GM18870 (cell line): ENCODE measurements at regions not wholly inside any gene's neighbourhood (a gene's known extent, or its start where the extent isn't known, plus 50 kb on each side); places are given as distances from the start of the nearest gene placed in this dataset.
"Not testable (repeated sequence)": the region's sequence is repeated elsewhere in the genome, so short reads cannot be mapped to it uniquely, and the experiment has no call there.

ENCODE experiments used
- ATAC-seq: cut with Tn5 transposase; IDR thresholded peaks from one replicate; pipeline ENCODE4 v1.9.1; 2021; ENCODE audit warnings: moderate library complexity; ENCODE audit not compliant: unreplicated experiment

DNA sequence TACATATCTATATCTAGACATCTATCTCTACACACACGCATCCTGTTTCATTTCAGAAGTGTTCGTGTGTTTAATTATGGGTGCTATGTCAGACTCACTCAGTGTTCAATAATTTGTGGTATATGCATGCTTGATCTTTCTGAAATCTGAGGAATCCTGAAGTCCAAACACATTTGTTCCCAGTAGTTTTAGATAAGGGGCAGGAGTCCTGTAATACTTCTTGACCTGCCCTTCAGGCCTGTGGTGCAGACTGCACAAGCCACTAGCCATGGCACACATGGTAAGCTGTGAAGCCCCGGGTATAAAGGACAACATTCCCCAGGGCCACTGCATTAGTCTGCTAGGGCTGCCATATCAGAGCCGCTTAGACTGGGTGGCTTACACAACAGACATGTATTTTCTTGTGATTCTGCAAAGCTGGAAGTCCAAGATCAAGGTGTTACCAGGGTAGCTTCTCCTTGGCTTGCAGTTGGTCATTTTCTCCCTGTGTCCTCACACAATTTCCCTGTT lies 267.2 kb downstream of the RHOU start:
- no peak for ATAC-seq

DNA sequence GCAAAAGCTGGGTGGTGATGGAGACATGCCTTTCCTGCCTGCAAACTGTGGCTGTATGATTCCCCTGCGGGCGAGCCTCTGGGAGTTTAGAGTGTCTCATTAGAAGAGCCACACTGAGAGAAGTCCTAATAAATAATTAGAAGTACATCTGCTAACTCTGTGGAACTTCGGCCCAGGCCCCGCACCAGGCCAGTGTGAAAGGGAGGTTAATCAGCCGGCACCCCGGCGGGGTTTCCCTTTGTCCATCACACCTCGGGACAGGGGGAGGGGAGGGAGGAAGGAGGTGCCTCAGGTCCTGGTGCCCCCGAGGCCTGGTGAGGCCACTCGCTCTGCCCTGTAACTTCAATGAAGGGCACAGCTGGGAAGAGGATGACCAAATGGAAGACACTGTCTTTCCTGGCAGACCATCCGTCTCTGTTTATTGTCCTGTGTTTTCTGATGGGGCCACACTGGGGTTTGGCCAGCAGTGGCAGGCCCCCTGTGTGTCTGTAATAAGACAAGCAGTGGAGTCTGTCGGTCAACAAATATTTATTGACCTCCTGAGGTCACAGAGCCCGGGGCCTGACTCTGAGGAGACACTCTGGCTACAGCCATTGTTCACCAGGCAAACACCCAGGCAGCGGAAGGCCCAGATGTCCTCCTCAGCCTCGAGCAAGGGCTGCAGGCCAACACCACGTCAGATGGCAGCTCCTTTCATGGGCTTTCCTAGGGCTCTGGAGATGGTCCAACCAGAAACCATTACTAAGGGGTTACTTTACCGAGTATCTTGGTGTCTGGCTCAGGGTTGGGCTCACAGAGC lies 267.5 kb upstream of the RAB4A start:
- no peak for ATAC-seq

DNA sequence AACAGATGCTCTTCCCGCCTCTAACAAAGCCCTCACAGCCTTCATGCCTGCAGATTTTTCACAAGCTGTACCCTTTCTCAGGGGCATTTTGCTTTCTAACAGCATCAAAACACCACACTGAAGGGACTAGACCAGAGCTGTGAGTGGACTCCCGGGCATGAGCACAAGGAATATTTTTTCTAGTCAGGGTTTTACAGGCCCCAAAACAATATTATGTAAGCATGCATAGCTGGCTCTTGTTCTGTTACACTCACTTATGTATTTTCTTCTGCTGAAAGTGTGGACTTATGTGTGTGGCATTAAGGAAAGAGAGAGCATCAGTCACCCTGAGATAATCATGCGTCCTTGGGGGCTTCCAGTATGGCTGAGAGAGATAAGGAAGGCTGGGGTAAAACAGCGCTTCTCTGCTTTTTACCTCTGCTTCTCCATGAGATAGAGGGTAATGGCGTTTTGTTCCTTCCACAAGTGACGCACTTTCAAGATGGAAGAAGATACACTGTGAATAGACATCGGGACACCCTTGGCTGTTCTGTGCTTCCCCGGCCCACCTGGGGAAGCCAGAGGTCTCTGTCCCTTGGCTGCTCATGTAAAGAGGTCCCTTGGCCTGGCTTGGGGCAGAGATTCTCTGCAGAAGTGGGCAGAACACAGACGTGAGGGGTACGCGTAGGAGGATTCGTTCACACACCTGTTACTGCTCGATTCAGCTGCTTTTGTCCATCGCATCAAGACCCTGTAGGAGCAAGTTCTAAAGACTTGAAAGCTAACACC lies 266.7 kb upstream of the RAB4A start:
- no peak for ATAC-seq

DNA sequence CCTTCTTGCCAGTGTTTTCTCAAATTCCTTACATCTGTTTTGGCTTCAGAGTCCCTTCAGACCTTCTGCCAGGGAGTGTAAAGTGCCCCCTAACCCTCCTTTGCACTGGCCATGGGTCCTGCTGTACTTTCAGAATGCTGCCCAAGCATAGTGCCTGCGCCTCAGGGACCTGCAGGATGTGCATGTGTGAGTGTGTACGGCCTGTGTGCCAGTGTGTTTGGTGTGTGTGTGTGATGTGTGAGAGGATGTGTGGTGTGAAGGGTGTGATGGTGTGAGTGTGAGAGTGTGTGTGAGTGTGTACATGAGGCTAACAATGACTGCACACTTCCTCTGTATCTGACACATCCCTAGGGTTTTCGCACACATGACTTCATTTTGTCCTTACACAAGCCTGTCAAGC lies 265.8 kb upstream of the RAB4A start:
- ATAC-seq: no peak

DNA sequence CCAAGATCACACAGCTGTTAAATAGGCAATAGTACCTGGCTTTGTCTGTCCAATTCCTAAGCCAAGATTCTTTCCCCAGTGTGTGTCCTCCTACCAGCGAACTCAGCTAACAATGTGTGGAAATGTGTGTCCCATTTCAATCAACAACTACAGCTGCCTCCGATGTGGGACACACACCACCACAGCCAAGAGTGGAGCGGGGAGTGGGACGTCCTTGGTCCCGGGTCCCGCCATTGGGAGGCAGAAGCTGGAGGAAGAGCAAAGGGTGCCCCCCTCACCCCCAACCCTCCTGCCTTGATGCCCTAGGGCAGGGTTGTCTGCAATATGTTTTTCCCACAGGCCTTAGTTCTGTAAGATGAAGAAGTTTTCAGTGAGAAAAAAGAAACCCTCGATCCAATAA lies 265.4 kb upstream of the RAB4A start:
- no peak for ATAC-seq

DNA sequence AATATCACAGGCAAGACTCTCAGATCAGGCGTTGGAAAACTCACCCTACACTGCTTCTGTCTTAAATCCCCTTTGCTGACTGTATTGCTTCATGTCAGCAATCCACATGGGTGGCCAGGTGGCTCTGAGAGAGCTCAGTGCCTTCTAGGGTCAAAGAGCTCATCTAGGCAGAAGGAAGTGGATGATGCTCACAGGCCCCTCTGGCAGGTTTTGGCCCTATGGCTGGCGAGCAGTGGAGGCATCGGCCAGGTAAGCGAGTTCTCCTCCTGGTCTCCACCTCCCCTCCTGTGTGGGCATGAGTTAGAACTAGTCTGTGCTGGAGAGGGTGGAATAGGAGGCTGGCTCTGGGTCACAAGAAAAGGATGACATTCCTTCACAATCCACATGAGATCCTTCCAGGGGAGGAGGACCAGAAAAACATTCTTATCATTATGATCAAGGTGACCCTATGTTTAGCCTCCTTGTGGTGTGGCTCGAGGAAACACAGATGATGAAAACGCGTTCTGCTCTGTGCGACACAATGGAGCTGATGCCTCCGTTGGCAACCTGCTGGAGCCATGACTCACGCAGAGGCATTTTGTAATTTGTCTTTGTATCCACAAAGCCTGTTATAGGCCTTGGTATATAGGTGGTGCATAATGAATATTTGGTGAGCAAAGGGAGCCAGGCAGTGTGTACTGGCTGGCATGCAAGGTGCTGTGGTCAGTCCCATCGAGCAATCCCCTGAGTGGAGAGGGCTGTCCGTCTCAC lies 264.6 kb upstream of the RAB4A start:
- no peak for ATAC-seq

DNA sequence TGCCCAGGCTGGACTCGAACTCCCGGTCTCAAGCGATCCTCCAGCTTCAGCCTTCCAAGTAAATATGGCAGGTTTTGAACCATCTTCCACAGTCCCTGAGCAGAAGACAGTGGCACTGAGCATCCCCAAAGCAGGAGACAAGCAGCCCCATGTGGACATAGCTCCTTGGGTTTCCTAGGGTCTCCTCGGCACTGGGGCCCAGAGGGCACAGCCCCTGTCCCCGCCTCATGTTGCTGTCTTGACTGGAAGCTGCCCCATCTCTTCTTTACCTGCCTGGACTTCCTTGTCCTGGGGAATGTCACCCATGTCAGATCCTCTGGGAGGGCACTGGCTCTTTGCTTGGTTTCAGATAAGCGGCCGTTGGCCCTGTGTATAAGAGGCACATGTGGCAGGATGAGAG lies 263.7 kb upstream of the RAB4A start:
- ATAC-seq: no peak

DNA sequence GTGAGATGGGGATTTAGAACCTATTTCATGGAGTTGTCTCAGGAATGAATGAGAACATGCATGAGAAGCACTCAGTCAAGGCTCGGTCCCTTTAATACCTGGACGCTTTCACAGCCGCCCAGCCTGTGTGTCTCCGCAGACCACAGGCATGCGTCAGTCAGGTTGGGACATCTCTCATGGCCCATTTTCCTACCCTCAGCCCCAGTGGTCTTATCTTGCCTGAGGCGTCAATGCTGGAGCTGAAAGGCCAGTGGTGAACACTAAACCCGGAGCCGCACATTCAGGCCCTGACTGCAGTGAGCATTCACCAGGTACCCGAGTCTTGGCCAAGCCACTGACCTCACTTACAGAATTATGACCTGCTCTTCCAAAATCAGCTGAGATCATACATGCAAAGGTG lies 263.2 kb upstream of the RAB4A start:
- ATAC-seq: no peak

DNA sequence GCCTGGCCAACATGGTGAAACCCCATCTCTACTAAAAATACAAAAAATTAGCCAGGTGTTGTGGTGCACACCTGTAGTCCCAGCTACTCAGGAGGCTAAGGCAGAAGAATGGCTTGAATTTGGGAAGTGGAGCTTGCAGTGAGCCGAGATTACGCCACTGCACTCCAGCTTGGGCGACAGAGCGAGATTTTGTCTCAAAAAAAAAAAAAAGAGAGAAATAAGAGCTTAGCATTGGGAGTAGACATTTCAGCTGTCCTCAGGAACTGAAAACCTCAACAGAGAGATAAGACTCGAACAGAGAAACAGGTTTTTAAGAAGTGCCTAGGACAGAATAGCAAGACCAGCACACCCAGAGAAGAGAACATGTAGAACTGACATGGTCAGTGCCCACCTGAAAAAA lies 262.6 kb upstream of the RAB4A start:
- not testable (repeated sequence) for ATAC-seq

DNA sequence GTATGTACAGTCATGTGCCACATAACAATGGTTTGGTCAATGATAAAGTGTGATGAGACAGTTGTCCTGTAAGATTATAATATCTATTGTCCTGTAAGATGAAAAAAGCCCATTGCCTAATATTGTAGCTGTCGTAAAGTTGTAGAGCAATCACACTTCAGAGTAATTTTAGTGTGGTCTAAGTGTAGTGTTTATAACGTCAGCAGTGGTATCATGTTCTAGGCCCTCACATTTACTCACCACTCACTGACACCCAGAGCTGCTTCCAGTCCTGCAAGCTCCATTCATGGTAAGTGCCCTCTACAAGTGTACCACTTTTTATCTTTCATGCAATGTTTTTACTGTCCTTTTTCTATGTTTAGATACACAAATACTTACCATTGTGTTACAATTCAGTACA lies 259.9 kb upstream of the RAB4A start:
- ATAC-seq: no peak

DNA sequence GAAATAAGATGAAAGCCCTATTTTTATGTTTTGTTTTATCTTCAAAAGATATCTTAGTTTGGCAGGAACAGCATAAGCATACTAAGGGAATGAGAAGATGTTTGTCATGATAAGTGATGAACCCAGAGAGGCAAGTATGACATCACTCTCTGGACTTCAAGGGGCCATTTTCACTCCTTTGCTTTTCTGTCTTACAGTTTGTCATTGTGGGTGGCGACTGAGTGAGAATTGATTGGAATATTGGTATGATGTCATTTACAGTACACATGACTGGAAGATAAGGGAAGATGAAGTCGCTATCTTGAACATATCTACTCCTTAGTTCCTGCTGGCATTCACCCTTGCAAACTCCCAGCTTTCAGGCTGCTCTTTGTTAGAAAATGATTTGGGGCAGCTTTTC lies 258.1 kb upstream of the RAB4A start:
- no peak for ATAC-seq

DNA sequence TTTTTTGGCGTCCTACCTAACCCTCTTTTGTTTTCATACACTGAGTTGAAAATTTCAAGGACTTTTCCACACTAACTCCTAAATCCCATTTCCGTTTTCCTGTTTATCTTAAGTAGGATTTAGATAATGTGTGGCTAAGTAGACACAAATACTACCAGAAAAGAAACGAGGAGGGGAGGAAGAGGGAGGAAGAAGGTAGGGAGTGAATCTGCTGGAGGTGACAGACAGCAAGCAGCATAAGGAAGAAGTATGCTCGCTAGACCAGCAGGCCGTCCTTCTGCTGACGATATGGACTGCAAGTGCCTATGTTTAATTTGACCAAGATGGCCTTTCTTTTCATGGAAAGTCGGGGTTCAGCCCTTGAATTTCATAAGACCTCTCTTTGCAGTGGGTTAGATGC lies 256.9 kb upstream of the RAB4A start:
- ATAC-seq: no peak

DNA sequence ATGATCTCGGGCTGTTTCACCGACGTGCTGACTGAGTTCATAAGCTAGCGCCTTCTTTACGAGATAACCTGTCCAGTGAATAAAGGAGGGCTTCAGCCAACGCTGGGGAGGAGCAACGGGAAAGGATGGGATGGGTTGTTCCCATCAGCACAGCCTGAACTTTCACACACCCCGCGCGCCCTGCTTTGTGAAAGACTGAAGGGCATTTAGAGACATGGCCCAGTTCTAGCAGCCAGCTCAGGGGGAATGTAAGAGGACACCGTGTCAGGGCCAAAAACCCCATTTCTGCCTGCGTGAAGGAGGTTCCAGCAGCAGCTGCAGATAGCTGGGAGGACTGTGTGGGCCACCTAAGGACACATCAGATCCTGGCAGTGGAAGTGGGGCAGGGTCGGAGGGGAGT lies 255.1 kb upstream of the RAB4A start:
- no peak for ATAC-seq

DNA sequence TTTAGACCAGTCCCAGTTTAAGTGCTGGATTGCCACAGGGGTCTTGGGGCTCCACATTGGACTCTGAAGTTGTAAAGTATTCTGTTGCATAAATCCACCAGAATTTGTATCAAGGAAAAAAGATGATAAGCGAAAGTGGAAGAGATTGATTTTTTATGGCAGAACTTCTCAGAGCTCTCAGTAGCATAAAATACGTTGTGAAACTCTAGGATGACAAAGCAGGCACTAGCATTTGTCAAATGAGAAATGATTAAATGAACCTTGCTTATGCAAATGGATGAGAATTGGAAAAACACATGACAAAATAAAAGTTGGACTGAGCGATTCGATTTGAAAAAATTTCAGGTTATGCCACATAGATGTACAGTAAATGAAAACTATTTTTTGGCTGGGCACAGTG lies 253.8 kb upstream of the RAB4A start:
- no peak for ATAC-seq

DNA sequence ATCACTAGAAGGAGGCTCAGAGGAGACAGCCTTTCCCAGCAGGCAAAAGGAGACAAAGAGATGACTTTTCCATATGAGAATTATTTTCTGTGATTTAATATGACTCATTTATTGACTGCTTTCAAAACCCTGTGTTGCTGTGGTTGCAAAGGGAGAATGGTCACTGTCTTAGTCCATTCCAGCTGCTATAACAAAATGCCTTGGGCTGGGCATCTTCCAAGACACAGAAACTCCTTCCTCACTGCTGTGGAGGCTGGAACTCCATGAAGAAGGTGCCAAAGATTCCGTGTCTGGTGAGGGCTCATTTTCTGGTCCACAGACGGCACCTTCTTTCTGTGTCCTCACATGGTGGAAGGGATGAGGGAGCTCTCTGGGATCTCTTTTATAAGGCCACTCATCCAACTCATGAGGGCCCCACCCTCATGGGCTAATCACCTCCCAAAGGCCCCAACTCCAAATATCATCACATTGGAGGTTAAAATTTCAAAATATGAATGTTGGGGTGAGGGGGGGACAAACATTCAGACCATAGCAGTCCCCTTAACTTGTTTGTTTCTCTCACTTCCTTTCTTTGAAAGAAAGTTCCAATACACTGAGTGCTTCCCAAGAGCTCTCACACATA lies 252.1 kb upstream of the RAB4A start:
- no peak for ATAC-seq

DNA sequence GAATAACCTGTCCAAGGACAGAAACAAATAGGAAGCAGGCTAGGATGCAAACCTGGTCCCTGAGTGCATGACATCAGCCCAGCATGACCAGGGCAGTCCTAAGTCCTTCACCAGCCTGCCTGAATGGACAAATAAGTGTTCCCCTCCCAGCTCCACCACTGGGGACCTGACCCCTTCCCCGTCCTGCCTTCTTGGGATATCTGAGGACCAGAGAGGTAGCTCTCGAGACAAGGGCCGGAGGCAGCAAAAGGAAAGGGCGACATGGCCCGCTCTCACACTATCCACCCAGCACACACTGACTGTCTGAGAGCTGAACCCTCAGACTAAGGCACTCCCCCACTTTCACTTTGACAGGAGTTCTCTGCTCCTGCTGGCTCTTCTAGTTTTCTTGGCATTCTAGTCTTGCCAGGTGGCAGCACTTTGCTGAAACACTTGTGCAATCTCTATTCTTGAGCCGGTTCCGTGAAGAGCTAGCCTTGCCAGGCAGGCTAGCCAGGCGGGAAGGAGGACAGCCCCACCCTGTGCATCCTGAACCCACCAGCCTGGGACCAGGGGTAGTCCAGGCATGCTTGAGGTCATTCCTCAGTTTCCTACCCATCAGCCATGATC lies 251.1 kb upstream of the RAB4A start:
- no peak for ATAC-seq

DNA sequence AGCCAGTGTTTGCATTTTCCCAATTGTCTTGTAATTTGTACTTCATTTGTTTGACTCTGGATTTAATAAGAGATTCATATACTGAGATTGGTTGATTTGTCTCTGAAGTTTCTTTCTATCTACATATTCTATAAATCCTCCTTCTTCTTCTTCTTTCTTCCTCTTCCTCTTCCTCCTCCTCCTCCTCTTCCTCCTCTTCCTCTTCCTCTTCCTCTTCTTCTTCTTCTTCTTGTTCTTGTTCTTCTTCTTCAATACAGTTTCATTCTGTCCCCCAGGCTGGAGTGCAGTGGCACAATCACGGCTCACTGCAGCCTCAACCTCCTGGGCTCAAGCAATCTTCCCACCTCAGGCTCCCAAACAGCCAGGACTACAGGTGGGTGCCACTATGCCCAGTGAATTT lies 249.9 kb upstream of the RAB4A start:
- not testable (repeated sequence) for ATAC-seq

DNA sequence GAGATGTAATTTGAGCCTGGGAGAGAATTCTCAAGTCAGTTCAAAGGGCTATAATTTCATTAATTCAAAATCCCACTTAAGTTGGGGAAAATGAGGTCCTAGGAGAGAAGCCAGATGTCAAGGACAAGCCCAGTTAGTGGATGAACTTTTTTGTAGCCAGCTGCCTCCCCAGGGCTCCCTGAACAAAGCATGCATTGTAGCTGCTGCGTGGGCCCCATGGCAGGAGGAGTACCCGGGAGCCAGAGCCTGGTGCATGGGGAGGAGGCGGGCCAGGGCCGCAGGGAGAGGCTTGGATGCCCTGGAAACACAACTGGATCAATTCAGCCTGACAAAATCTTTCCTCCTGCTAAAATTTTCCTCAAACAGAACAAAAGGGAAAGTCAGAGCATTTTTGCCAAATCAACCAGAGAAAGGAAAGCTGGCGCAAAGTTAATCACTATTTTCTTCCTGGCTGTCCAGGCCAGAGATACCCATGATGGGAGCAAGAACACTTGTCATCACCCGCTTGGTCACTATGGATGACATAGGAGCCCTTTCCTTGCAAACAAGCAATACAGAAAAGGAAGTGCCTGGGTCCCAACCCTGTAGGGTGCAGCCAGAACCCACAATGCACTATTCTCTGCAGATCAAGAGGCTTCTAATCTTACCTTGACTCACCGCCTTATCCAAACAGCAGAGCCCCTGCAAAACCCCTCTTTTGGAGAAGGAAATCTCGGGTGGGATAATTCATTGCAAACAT lies 248.1 kb upstream of the RAB4A start:
- no peak for ATAC-seq

DNA sequence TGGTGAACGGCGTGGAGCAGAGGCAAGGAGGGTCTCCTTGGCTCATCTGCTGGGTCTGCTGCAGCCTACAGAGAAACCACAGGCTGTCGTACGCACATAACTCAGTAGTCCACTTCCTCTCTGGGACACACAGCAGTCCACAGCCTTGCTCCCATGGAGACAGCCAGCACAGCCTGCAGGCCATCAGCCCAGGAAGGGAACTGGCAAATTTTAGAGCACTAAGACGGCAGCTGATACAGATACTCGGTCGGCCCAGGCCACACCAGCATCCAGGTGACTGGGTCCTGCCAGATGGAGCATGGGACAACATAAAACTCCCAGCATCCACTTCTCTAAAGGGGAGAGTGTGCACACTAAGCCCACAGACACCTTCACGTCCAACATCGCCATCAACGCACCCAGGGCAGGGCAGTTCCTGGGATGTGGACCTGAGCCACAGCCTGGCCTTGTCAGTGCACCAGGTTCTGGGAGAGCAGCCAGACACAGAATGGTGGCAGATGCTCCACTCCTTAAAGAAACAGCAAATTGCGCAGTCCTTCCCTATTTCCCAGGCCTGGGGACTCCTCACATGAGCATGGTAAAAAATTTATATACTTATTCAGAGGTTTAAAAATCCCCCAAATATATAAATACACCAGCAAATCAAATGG lies 247.1 kb upstream of the RAB4A start:
- ATAC-seq: no peak
